GM12878 (cell line): ENCODE measurements at regions not wholly inside any gene's neighbourhood (a gene's known extent, or its start where the extent isn't known, plus 50 kb on each side); places are given as distances from the start of the nearest gene placed in this dataset.

Source experiments
- CTCF ChIP-seq, 3 experiments: IDR thresholded peaks in 2 of 3; conservative IDR thresholded peaks in 1 of 3; 2 replicates each; pipeline ENCODE4 v1.5.1; 2011; ENCODE audit warnings: low read depth in 3 of 3, low read length in 3 of 3, mild to moderate bottlenecking in 3 of 3, control low read depth in 2 of 3, moderate library complexity in 2 of 3, inconsistent platforms in 1 of 3, mixed read lengths in 1 of 3; ENCODE audit not compliant: control insufficient read depth in 2 of 3, insufficient read depth in 1 of 3; ENCODE audit errors: extremely low read depth in 1 of 3
- RFX5 ChIP-seq: IDR thresholded peaks from 2 replicates; pipeline ENCODE4 v1.6.1; 2011; ENCODE audit warnings: low read depth, low read length, improper control_type of control experiment

- TF ChIP-seq CTCF (IDR thresholded peaks at IDR 0.05 in 2 of 3, conservative IDR thresholded peaks at IDR 0.05 in 1 of 3; ENCODE audit: control insufficient read depth in 2 of 3, extremely low read depth in 1 of 3, insufficient read depth in 1 of 3, low read depth in 3 of 3, low read length in 3 of 3) (no peak), RFX5 (no peak)
Measured at GRCh38 chr16:49048557-49048956, 233.1 kb downstream of the CBLN1 start.
